ENCODE measurements at regions not wholly inside any gene's neighbourhood (a gene's known extent, or its start where the extent isn't known, plus 50 kb on each side); places are given as distances from the start of the nearest gene placed in this dataset.

DNA sequence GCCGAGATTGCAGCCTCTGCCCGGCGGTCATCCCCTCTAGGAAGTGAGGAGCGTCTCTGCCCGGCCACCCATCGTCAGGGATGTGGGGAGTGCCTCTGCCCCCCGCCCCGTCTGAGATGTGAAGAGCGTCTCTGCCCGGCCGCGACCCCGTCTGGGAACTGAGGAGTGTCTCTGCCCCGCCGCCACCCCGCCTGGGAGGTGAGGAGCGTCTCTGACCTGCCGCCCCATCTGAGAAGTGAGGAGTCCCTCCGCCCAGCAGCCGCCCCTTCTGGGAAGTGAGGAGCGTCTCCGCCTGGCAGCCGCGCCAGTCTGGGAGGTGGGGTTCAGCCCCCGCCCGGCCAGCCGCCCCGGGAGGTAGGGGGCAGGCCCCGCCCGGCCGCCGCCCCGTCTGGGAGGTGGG is 544.0 kb downstream of the CCER1 start:
- Mint-ChIP-seq H3K9me3 (no peaks in the 10 kb centered on the region), H3K36me3 (no peaks in the 10 kb centered on the region), H3K27ac (no peak overlapping the region), H3K4me1 (no peaks in the 10 kb centered on the region), H3K4me3 (no peak overlapping the region)
- DNase-seq (ENCODE audit: low spot score in 2 of 2) (no peak), ATAC-seq (no peak)

DNA sequence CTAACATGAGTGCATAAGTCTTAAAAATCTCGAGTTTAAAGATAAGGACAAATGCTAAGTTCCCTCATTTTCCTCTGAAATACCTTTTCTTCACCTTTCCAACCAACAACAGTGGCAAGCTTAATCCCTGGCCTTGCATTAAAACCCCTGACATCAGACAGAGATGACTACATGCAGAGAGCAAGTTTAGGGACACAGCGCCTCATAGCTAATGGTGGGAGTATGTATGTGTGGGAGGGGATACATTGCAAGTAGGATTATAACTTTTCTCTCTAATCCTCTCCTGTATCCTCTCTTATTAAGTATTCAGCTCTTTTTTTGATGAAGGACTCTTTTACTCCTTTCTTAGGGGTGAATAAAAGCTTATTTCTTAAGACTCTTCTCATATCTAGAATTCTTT is 547.1 kb downstream of the CCER1 start:
- DNase-seq (ENCODE audit: low spot score in 2 of 2) = no peak
- no peak overlapping the region for H3K4me3 Mint-ChIP-seq

DNA sequence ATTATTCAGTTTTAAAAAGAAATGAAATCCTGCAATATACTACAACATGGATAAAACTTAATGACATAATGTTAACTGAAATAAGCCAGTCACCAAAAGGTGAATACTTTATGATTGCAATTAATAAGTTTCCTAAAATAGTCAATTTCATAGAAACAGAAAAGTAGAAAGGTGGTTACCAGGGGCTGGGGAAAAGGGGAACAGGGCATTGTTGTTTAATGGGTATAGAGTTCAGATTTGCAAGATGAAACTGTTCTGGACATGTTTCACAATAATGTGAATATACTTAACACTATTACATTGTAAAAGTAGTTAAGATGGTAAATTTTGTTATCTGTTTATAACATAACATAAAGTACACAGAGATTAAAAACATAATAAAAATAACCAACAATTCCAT is 550.9 kb downstream of the CCER1 start:
- H3K4me1 Mint-ChIP-seq = no peaks in the 10 kb centered on the region
- no peak overlapping the region for H3K4me3 Mint-ChIP-seq
- no peak for DNase-seq (ENCODE audit: low spot score in 2 of 2)
- H3K9me3 Mint-ChIP-seq = no peaks in the 10 kb centered on the region
- no peak for ATAC-seq
- H3K27ac Mint-ChIP-seq = no peak overlapping the region
- no peaks in the 10 kb centered on the region for H3K36me3 Mint-ChIP-seq

More for the DNA sequence above, 547.1 kb downstream of the CCER1 start:
- no peak overlapping the region for H3K27ac Mint-ChIP-seq
- no peaks in the 10 kb centered on the region for H3K9me3 Mint-ChIP-seq
- H3K4me1 Mint-ChIP-seq = no peaks in the 10 kb centered on the region
- H3K36me3 Mint-ChIP-seq = no peaks in the 10 kb centered on the region
- no peak for ATAC-seq

DNA sequence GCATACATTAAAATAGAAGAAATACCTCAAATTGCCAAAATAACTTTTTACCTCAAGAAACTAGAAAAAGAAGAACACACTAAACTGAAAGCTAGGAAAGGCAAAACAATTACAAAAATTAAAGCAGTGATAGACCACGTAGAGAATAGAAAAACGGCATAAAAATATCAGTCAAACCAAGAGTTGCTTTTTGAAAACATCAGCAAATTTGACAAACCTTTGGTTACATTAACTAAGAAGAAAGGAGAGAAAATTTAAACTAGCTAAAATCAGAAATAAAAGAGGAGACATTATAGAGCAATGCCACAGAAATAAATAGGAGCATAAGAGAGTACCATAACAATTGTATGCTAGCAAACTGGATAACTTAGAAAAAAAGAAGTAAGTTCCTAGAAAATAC is 553.8 kb downstream of the CCER1 start:
- Mint-ChIP-seq H3K9me3 (no peaks in the 10 kb centered on the region), H3K4me3 (no peak overlapping the region), H3K4me1 (no peaks in the 10 kb centered on the region), H3K36me3 (no peaks in the 10 kb centered on the region), H3K27ac (no peak overlapping the region)
- ATAC-seq = no peak
- DNase-seq (ENCODE audit: low spot score in 2 of 2) = no peak

DNA sequence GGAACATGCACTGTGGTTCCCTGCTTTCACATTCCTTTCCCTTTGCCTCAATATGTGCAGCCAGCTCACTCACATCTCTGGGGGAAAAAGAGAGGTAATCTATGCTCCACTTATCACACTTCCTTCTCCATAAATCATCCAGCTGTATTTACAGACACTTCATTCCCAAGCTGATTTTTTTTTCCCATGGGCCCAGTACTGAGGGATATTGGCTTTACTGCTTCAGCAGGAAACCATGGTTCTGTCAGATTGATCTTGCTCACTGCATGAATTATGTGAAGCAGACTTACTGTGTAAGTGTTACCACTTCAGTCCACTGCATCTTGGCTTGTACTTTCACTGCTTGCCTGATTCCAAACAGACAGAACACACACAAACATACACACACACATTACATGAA is 555.6 kb downstream of the CCER1 start:
- DNase-seq (ENCODE audit: low spot score in 2 of 2) = no peak
- H3K36me3 Mint-ChIP-seq = no peaks in the 10 kb centered on the region
- H3K27ac Mint-ChIP-seq = no peak overlapping the region
- H3K4me1 Mint-ChIP-seq = no peaks in the 10 kb centered on the region
- H3K9me3 Mint-ChIP-seq = peaks cover 3% of the 10 kb centered on the region
- no peak for ATAC-seq
- no peak overlapping the region for H3K4me3 Mint-ChIP-seq

DNA sequence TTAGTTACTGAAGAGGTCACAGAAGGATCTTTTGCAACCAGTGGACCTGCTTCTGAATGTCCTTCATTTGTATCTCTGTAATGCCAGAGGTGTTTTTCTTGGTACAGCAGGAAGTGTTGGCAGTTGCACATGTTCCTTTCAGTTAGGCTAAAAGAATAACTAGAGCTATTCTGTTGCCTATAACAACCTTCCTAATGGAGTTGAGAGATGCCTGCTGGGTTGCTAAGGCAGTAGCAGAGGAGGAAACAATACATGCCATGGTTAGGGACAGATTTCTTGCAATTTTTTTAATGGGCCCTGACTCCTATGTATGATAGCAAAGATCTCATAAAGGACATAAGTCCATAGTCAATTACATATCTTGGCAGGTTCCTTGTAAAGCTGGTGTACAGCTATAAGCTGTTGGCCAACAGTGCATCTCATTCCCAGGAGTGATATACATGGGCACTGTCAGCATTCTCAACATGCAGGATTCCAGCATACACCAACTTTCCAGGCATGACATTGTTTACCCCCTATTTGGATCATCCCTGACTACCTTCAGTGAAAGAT is 556.6 kb downstream of the CCER1 start:
- Mint-ChIP-seq H3K4me3 (no peak overlapping the region), H3K27ac (no peak overlapping the region), H3K4me1 (no peaks in the 10 kb centered on the region), H3K9me3 (peaks cover 3% of the 10 kb centered on the region), H3K36me3 (no peaks in the 10 kb centered on the region)
- DNase-seq (ENCODE audit: low spot score in 2 of 2) (no peak), ATAC-seq (no peak)

DNA sequence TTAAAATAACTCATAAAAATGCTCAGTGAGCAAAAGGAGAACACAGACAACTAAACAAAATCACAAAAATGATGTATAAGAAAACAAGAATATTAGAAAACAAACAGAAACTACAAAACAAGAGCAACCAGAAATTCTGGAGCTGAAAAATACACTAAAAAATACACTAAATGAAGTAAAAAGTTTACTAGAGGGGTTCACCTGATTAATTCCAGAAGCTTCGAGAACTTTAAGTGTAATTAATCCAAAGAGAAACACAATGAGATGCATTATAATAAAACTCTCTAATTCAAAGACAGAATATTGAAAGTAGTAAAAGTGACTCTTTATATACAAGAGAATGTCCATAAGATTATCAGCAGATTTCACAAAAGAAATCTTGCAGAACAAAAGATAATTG is 558.4 kb downstream of the CCER1 start:
- Mint-ChIP-seq H3K4me1 (no peaks in the 10 kb centered on the region), H3K27ac (no peak overlapping the region)
- no peak for ATAC-seq

DNA sequence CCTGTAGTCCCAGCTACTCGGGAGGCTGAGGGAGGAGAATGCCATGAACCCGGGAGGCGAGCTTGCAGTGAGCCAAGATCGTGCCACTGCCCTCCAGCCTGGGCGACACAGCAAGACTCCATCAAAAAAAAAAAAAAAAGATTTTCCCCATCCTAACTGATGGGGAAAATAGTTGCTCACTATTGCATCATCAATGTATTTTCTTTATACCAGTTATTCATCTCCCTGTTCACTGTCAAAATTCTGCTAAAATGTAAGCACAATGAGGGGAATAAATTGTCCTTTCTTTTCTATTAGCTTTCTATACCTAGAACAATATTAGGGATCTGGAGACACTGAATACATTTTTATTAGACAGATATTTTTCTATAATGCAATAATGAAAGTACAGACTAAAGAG is 561.3 kb downstream of the CCER1 start:
- ATAC-seq (no peak), DNase-seq (ENCODE audit: low spot score in 2 of 2) (no peak)
- H3K4me3 Mint-ChIP-seq = no peak overlapping the region
- no peaks in the 10 kb centered on the region for H3K36me3 Mint-ChIP-seq
- H3K9me3 Mint-ChIP-seq = peaks cover 9% of the 10 kb centered on the region
- H3K4me1 Mint-ChIP-seq = no peaks in the 10 kb centered on the region
- no peak overlapping the region for H3K27ac Mint-ChIP-seq

More for the DNA sequence above, 558.4 kb downstream of the CCER1 start:
- no peaks in the 10 kb centered on the region for H3K36me3 Mint-ChIP-seq
- H3K4me3 Mint-ChIP-seq = no peak overlapping the region
- peaks cover 7% of the 10 kb centered on the region for H3K9me3 Mint-ChIP-seq
- no peak for DNase-seq (ENCODE audit: low spot score in 2 of 2)

DNA sequence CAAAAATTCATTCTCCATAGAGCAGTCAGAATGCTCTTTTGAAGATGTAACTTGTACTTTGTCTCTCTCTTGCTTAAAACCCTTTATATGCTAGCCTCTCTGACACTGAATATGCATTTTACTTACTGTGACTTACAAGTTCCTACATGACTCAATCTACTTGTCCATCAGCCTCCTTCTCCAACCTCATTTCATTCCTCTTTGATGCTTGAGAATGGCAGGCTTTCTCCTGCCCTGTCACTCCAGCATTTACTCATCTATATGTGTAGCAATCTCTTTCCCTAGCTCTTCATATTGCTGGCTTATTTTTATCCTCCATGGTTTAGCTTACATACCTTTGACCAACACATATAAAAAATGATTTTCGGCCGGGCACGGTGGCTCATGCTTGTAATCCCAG is 561.9 kb downstream of the CCER1 start:
- Mint-ChIP-seq H3K4me3 (no peak overlapping the region), H3K36me3 (no peaks in the 10 kb centered on the region), H3K9me3 (peaks cover 9% of the 10 kb centered on the region), H3K4me1 (no peaks in the 10 kb centered on the region), H3K27ac (no peak overlapping the region)
- no peak for ATAC-seq
- no peak for DNase-seq (ENCODE audit: low spot score in 2 of 2)

DNA sequence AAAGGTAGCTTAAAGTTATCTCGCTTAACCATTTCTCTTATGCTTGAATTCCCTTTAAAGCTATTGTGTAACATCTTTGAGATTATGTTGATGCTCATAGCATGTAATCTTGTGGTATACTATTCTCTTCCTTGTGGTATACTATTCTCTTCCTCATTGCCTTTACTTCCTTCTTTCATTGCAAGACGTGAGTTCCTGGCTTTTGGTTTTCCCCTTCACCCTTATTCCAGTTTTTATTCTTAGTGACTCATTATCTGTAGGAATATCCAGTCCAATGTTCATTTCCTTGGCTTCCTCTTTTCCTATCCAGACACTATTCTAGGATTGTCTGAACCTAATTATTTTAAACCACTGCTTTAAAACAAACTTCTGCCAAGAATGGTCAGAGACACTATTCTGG is 564.0 kb downstream of the CCER1 start:
- DNase-seq (ENCODE audit: low spot score in 2 of 2) = no peak
- Mint-ChIP-seq H3K4me1 (no peaks in the 10 kb centered on the region), H3K9me3 (peaks cover 8% of the 10 kb centered on the region), H3K36me3 (no peaks in the 10 kb centered on the region), H3K4me3 (no peak overlapping the region), H3K27ac (no peak overlapping the region)
- ATAC-seq = no peak

DNA sequence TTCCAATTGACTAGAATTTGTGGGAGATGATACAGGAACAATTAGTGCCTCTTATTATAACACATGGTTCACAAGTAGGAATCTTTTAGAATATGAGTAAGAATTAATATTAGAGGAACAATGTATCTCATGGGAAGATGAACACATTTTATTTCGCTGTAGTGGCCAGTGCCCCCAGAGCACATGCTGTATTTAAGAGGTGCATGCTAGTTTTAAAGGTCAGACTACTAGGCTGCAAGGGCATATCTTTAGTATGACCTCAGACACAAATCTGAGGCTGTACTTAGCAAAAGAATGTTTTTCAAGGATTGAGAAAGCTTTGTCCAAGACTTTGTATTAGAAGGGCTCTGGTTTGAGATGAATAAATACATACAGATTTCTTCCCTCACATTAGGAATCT is 586.9 kb downstream of the CCER1 start:
- no peak for DNase-seq (ENCODE audit: low spot score in 2 of 2)
- no peaks in the 10 kb centered on the region for H3K4me1 Mint-ChIP-seq
- H3K4me3 Mint-ChIP-seq = no peak overlapping the region
- no peaks in the 10 kb centered on the region for H3K9me3 Mint-ChIP-seq
- H3K36me3 Mint-ChIP-seq = no peaks in the 10 kb centered on the region
- ATAC-seq = no peak
- H3K27ac Mint-ChIP-seq = no peak overlapping the region

DNA sequence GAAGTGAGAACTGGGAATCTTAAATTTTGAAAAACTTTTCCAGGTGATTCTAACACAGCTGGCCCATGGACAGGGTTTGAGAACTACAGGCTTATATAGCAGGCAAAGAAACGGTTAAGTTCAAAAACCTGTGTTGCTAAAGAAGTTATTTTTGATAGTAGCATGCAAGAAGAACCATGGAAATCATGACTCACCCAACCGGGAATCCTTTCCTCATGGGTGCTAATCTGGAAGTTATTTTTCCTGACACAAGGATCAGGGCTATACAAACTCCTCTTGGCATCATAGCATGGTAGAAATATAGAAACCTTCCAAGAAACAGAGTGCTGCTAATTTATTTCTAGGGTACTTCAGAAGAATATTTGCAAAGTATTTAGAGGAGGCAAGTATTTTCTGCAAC is 588.7 kb downstream of the CCER1 start:
- Mint-ChIP-seq H3K9me3 (no peaks in the 10 kb centered on the region), H3K4me3 (no peak overlapping the region), H3K4me1 (no peaks in the 10 kb centered on the region), H3K27ac (no peak overlapping the region), H3K36me3 (no peaks in the 10 kb centered on the region)
- ATAC-seq (no peak), DNase-seq (ENCODE audit: low spot score in 2 of 2) (no peak)

DNA sequence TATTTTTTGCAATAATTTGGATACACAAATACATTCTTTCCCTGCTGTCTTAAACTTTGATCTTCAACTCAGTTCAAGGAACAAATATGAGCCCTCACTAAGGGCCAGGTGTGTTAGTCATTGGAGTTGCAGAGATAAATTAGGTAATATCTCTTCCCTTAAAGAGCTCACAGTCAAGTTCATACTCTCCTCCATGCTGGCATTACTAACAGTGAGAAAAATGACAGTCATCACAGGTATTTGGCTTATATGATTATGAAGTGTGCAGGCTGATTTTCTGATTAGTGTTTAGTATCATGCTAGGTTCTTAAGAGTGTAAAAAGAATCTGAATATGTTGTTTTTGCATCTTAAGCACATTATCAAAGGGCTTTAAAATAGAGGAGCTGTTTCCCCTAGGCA is 594.7 kb downstream of the CCER1 start:
- ATAC-seq = no peak
- no peak overlapping the region for H3K27ac Mint-ChIP-seq

DNA sequence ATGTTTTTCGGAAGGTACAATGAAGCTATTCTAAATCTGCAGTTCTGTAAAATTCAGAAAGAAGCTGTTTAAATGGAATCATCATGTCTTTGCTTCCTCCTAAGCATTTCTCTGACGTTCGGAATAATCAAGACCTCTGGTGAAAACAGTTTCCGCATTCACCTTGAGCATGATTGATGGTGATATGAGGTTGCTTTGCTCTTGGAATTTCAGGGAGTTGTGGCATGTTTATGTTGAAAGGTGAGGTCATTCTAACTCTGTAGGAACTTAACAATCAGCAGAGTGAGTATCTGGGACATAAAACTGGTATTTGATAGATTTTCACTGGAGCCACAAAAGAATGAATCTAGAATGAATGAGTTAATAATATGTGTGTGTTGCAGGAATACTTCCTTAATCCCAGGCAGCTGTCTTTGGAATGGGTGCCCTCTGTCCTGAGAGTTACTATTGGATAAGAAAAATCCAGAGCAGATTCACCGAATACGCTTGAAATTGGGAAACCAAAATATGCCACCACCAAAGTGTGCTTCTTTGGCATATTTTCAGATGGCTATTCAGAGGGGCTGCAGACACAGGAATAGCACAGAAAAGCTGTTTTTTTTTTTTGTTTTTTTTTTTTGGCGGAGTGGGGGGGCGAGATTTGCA is 599.1 kb downstream of the CCER1 start:
- Mint-ChIP-seq H3K4me1 (no peaks in the 10 kb centered on the region), H3K9me3 (no peaks in the 10 kb centered on the region), H3K36me3 (no peaks in the 10 kb centered on the region), H3K4me3 (no peak overlapping the region), H3K27ac (no peak overlapping the region)
- DNase-seq (ENCODE audit: low spot score in 2 of 2) (no peak), ATAC-seq (no peak)

More for the DNA sequence above, 594.7 kb downstream of the CCER1 start:
- no peak for DNase-seq (ENCODE audit: low spot score in 2 of 2)
- Mint-ChIP-seq H3K9me3 (no peaks in the 10 kb centered on the region), H3K4me1 (no peaks in the 10 kb centered on the region), H3K4me3 (no peak overlapping the region), H3K36me3 (no peaks in the 10 kb centered on the region)

DNA sequence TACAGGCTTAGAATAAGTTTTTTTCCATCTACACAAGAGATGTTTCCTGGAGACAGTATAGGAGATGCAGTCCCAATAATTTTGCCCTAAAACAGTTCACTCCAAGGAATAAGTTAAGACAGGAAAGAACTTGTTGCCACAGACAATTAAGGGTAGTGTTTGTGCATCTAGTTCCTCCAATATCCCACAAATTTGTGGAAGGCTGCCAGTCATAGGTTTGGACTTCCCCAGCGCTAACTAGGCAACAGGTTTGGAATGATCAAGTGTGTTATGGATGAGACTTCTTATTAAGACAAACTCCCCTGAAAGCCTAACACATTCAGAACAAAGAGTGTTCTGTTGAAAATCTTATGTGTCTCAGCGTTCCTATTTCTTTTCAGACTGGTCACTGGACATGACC is 611.0 kb downstream of the CCER1 start:
- no peaks in the 10 kb centered on the region for H3K4me1 Mint-ChIP-seq
- DNase-seq (ENCODE audit: low spot score in 2 of 2) = no peak
- no peak for ATAC-seq
- H3K9me3 Mint-ChIP-seq = no peaks in the 10 kb centered on the region
- H3K27ac Mint-ChIP-seq = no peak overlapping the region
- H3K4me3 Mint-ChIP-seq = no peak overlapping the region
- H3K36me3 Mint-ChIP-seq = no peaks in the 10 kb centered on the region

DNA sequence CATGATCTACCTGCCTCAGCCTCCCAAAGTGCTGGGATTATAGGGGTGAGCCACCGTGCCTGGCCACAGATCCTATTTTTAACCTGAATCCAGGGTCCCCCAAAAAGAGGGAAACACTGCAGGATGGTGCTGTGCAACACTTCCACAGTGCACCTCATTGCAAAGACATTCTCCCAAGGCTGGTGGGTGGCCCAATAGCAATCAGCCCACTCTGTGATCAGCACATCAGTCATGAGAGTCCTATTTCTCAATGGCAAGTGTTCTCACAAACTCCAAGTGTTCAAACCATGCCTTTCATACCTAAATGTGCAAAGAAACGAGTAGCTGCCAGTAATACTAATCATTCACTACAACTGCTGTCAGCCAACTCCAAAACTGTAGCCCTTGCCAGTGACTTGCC is 612.9 kb downstream of the CCER1 start:
- no peak for DNase-seq (ENCODE audit: low spot score in 2 of 2)
- no peaks in the 10 kb centered on the region for H3K4me1 Mint-ChIP-seq
- no peaks in the 10 kb centered on the region for H3K36me3 Mint-ChIP-seq
- H3K9me3 Mint-ChIP-seq = no peaks in the 10 kb centered on the region
- H3K27ac Mint-ChIP-seq = no peak overlapping the region
- ATAC-seq = no peak
- H3K4me3 Mint-ChIP-seq = no peak overlapping the region

DNA sequence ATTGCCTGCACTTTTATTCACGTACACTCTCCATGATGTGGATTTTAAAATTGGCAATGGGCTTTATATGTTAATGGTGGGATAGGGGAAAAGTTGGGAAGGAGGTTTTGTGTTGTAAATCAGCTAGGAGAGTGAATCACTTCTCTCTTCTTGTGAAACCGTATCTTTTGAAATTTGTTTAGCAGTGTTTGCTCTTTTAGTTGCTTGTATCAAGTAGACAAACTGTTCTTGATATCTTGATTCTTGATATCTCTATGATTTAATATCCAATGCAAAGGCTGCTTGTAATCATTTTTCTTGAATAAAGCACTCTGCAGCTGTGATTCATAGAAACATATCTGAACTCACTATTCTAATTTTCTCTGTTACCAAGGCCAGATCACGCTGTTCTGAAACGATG is 615.1 kb downstream of the CCER1 start:
- Mint-ChIP-seq H3K36me3 (no peaks in the 10 kb centered on the region), H3K4me1 (no peaks in the 10 kb centered on the region), H3K27ac (no peak overlapping the region), H3K9me3 (no peaks in the 10 kb centered on the region), H3K4me3 (no peak overlapping the region)
- ATAC-seq (no peak), DNase-seq (ENCODE audit: low spot score in 2 of 2) (no peak)
